ENCODE measurements at regions not wholly inside any gene's neighbourhood (a gene's known extent, or its start where the extent isn't known, plus 50 kb on each side); places are given as distances from the start of the nearest gene placed in this dataset.

DNA sequence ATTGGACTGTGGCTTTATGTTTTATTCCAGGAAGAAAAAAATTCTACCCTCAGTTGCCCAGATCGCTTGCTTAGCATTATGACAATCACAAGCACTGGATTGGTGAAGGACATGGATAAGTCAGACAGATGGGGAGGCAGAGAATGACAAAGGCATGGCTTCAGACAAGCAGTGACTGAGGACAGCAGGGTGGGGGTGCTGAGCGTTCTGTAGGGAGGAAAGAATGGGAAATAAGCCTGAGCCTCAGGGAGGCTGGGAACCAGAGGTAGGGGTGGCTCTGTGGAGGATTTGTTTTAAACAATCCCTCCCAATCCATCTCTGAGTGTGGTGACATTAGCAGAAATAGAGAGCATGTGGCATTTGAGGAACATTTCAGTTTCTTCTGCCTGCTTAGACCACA is 896.9 kb downstream of the CCSER2 start:
- DNase-seq (ENCODE audit: low spot score) = no peak

DNA sequence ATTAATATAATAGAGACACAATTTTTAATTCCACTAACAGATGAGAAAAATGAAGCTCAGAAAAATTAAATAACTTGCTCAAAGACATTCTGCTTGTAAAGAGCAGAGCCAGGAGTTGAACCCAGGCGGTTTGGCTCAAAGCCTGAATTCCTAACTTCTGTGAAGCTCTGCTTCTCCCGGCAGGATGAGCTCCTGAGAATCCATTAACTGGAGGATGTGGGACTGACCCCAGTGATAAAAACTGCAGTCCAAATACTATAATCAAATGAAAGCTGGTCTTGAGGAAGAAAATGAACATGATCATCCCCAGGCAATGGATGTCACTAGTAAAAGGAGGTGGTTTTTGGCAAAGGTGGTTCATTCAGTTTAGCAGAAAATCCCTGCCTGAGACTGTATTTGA is 898.2 kb downstream of the CCSER2 start:
- DNase-seq (ENCODE audit: low spot score) = no peak

DNA sequence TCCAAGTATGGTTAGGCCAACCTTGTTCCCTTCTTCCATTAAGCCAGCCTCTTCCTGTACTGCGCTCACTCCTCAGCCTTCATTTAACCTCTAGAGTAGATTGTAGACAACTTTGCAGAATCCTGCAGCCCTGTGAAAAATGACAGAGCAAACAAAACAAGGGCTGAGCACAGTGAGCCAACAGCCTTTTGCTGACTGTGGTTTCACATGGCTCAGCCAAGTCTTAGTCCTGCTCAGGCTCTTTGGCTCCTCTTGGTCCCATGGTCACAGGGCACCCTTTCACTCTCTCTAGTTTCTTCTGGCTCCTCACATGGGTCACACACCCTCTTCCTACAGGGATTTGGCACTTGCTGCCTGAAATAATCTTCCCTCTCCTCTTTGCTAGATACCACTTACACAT is 900.3 kb downstream of the CCSER2 start:
- no peak for DNase-seq (ENCODE audit: low spot score)

DNA sequence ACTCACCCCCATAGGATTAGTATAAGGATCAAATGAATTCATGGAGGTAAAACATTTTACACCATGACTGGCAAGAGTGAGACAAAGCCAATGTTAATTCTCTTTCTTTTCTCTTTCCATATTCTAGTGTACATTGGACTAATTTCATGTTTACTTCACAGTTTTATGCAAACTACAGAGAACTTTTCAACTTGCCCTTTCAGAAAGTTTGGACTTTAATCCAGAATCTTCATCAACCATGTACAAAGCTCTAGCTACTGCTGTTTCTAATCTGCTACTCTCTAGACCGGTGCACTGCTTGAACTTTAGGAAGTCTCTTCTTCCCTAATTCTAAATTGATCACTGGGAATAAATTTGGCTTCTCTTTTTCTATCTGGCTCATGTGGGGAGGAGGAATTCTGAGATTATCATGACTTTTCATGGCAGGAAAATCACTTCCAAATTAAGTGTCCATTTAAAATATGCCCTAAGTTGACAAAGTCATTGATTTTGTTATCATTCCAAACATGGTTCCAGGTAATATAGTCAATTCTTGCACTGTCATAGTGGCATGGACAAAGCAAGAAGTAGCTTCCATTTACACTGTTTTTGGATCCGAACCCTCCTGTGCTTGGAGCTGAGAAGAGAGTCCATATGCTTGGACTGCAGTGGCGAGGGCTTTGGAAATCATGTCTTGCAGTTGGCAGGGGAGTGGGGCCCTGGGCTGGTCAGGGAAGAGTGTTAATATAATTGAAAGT is 903.3 kb downstream of the CCSER2 start:
- DNase-seq (ENCODE audit: low spot score) = no peak

DNA sequence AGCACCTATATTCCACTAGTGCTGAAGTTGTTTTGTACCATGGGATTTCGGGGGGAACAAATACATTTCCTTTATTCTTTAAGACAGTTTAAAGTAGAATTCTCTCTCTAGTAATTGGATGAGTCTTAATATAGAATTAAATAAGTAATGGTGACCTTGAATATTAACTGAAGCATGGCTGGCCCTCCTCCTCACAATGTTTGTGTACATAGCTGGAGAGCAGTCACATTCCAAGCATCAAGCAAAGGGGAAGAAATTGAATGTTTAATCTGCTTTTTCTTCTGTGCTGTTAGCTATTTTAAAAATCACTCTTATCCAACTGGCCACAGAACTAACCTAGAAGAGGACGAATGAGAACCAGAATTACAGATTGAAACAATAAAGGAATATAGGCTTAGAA is 906.9 kb downstream of the CCSER2 start:
- no peak for DNase-seq (ENCODE audit: low spot score)

DNA sequence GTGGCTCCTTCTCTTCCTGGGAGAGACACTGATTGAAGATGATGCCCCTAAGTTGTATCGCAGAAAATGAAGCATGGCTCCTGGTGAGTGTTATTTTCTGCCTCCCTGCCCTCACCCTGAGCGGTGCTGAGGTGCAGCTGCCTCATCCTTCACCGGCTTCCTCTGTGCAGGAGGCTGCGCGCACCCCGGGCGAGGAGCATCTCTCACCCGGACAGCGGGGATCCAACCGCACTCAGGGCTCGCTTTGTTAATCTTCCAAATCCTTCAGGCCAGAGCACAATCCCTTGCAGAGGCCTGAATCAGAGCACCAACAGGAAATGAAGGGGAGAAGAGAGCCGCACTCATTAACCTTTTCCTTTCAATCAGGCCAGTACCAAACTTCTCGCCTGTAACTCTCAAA is 910.3 kb downstream of the CCSER2 start:
- DNase-seq (ENCODE audit: low spot score) = no peak

DNA sequence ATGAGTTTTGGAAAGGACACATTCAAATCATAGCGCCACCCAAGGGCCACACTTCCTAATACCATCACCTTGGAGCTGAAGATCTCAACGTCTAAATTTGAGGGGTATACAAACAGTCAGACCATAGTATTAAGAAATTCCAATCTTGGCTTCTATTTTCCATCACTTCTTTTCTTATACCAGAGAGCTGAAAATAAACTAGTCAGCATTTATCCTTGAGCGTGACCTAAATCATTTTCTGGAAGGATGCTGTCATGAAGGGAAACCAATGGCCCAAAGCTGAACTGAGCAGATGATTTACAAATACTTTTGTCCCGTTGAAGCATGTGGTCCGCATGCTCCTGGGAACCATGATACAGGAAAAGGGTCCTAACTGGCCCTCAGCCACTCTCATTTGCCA is 921.9 kb downstream of the CCSER2 start:
- DNase-seq (ENCODE audit: low spot score) = no peak

DNA sequence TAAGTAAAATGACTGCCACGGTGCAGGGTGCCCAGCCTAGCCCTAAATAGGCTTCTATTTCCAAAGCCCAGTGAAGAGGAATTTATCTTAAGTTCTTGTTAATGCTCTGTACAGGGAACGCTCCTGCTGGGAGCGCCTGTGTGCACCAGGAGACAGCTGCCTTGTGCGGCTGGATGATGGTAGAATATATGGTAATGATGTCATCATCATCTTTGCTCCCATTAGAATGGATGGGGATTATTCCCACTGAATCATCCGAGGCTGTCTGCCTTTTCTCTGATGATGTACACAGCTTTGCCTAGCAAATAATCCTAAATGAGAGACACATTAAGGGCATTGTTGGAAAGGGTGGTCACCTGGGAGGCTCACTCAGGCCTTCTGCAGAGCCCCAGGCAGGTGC is 928.1 kb downstream of the CCSER2 start:
- no peak for DNase-seq (ENCODE audit: low spot score)

DNA sequence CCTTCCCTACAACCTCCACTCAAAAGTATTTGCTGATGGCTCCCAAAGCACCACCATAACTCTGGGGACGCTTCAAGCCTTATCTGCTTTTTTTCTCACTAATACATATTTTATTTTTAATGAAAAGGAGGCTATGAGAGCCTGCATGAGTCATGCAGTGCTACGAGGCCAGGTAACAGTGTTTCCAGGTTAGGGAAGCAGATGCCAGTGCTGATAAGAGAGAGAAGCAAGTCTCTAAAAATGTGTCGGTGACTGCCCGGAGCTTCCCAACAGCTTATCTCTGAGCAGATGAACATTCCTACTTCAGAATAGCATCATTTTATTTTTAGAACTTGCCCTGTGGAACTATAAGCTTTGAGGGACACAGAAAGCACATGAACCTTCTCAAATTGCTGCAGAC is 931.5 kb downstream of the CCSER2 start:
- DNase-seq (ENCODE audit: low spot score) = no peak

DNA sequence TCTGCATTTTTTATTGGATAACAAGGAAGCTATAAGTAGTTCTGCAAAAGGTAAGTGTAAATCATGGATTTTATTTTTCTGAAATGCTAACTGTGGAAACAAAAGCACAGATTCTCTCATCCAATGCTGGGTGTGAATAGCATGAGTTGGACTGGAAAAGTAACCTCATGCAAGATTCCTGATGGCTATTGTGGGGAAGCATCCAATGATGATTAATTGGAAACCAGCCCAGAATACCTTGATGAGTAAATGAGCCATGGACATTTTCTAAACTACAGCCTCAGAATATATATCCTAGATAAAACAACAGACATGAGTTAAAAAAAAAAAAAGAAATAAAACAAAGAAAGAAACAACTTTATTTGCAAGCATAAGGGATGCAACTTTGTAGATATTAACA is 934.6 kb downstream of the CCSER2 start:
- no peak for DNase-seq (ENCODE audit: low spot score)

DNA sequence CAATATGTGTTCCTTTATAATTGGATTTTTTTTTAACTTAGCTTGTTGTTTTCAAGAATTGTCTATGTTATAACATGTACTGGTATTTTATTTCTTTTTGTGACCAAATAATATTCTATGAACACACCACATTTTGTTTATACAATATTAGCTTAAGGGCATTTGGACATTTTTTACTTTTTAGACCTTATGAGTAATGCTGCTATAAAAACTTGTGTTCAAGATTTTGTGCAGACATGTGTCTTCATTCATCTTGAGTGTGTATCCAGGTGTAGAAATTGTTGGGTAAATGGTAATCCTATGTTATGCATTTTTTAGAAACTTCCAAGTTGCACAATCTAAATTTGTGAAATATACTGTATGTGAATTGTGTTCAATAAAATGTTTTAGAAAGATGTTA is 936.7 kb downstream of the CCSER2 start:
- no peak for DNase-seq (ENCODE audit: low spot score)

DNA sequence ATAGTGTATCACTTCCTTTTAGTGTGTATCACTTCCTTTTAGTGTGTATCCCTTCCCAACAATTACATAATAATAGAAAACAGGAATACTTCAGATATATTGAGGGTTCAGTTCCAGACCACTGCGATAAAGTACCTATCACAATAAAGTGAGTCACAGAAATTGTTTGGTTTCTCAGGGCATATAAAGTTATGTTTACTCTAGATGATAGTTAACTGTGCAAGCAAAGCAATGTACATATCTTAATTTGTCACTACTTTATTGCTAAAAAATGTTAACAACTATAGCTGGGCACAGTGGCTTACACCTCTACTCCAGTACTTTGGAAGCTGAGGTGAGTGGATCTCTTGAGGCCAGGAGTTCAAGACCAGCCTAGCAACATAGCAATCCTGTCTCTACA is 938.4 kb downstream of the CCSER2 start:
- DNase-seq (ENCODE audit: low spot score) = no peak

DNA sequence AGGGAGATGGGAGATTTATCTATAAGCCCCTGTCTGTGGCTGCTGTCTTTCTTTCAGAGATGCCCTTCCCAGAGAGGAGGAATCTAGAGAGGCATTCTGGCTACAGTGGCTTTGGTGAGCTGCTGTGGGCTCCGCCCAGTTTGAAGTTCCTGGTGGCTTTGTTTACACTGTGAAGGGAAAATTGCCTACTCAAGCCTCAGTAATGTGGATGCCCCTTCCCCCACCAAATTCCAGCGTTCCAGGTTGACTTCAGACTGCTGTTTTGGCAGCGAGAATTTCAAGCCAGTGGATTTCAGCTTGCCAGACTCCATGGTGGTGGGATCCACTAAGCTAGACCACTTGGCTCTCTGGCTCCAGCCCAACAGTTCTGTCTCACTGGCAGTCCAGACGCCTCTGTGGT is 951.6 kb downstream of the CCSER2 start:
- DNase-seq (ENCODE audit: low spot score) = no peak

DNA sequence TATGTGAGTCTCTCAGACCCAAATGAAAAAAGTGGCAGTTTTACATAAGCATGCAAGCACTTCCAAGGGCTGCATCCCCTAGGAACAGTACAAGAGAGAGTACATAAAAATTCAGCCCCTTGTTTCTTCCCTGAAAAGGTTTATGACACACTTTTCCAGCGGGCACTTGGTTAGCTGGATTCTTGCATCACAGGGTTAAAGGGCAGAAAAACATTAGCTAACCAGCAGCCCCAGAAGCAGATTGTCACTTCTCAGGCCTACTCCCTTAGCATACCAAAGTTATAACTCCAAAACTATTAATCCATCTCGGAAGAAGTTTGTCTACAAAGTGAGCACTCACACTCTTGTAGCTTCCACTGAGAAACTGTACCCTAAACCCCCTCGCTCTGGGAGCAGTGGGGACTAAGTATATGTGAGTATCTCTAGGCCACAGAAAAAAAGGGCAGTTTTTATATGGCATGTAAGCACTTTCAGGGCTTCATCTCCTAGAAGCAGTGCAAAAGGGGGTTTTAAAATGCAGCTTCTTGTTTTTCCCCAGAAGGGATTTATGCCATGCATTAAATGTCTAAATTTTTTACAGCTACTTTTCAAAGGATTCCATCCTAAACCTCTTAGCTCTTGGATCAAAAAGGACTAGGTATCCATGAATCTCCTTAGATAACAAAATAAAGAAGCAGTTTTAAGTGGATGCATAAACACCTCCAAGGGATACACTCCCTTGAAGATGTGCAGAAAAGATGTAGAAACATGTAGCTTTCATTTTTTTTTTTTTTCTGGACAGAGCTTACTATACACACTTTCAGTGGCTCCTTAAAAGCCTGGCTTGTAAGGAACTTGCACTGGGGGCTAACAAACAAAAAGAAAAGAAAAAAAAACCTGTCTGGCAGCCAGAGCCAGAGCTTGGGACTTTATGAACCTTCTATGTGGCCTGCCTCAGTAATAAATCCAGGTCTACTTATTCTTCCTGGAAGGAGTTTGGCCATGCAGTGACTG is 956.7 kb downstream of the CCSER2 start:
- no peak for DNase-seq (ENCODE audit: low spot score)

DNA sequence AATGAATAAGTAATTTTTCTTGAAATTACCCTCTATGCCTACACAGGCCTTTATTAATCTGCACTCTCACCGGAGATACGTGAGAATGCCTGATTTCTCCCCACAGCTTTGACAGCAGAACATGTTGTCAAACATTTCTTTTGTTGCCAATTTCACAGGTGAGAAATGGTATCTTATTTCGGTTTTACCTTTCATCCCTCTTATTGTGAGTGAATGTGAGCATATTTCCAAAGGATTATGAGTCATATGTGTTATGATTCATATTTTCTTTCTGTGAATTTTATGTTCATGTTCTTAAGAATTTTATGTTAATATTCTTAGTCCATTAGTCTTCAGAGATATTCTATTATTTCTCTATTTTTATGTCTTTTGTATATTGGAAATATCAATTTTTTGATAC is 965.1 kb downstream of the CCSER2 start:
- DNase-seq (ENCODE audit: low spot score) = no peak

DNA sequence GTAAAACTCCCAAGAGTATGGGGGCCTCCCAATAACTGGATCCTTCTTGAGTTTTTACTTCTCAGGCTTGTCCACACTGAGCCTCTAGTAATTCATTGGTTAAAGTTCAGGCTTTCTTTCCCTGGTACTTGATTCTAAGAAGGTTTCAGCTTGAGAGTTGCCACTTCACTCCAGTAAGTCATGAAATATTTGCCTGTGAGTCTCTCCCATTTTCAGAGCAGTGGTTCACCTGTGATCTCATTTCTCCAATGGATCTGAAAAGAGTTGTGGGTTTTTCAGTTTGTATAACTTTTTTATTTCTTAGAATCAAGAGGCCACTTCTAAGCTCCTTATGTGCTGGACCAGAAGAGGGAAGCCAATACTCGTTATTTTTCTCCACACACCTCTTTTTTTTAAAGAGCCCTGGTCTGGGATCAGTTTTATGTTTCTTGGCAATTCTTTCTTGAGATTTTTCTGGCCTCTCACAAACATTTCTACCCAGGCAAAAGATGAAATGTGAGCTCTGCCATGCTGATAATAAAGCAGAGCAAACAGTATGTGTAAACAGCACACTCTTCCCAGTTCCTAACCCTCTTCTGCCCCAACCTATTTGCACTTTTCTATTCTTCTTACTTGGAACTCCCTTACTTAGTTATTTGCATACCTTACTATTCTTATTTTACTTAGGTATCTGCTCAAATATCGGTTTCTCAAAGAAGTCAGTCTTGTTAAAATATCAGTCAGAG is 983.4 kb downstream of the CCSER2 start:
- DNase-seq (ENCODE audit: low spot score) = no peak

DNA sequence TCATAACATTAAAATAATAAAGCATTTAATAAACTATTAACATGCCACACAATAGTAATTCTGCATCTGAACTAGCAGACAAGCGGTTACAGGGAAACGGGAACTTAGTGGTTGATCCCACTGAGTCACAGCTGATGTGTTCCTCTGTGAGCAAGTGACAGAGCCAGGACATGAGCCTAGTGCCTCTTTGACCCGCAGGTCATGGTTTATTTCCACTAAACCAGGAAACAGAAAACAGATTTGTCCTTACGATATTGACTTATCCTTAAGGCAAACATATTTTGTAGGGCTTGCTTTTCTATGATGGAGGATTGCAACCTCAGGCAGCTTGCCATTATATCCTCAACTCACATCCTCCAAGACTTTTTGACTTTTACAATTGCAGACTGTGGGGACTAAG is 987.3 kb downstream of the CCSER2 start:
- DNase-seq (ENCODE audit: low spot score) = no peak

DNA sequence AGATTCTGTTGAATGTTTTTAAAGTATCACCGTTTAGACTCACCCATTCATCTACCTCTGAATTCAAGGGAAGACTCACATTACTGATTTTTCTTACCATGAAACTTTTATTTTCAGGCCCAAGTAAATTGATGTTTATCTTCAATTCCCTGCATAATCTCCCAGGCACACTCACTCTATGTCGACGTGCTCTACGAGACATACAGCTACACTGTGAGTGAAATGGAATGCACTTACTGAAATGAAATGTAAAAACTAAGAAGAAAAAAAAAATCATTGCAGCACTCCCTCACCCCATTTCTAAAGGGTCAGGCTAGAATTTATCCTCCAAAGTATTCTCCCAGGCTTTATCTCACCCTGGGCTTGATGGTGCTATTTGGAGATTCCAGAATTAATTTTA is 987.9 kb downstream of the CCSER2 start:
- DNase-seq (ENCODE audit: low spot score) = no peak

DNA sequence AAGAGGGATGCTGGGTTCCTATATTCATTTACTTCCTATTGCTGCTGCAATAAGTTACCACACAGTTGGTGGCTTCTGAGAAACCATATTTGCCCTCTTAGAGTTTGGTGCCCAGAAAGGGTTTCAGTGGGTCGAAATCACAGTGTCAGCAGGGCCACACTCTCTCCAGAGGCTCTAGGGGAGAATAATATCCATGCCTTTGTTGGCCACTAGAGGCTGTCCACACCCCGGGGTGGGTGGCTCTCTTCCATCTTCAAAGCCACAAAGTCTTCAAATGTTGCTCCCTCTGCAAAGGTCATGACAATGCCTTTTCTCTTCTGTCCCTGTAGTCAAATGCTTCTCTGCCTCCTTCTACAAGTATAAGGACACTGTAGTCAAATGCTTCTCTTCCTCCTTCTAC is 989.4 kb downstream of the CCSER2 start:
- no peak for DNase-seq (ENCODE audit: low spot score)

DNA sequence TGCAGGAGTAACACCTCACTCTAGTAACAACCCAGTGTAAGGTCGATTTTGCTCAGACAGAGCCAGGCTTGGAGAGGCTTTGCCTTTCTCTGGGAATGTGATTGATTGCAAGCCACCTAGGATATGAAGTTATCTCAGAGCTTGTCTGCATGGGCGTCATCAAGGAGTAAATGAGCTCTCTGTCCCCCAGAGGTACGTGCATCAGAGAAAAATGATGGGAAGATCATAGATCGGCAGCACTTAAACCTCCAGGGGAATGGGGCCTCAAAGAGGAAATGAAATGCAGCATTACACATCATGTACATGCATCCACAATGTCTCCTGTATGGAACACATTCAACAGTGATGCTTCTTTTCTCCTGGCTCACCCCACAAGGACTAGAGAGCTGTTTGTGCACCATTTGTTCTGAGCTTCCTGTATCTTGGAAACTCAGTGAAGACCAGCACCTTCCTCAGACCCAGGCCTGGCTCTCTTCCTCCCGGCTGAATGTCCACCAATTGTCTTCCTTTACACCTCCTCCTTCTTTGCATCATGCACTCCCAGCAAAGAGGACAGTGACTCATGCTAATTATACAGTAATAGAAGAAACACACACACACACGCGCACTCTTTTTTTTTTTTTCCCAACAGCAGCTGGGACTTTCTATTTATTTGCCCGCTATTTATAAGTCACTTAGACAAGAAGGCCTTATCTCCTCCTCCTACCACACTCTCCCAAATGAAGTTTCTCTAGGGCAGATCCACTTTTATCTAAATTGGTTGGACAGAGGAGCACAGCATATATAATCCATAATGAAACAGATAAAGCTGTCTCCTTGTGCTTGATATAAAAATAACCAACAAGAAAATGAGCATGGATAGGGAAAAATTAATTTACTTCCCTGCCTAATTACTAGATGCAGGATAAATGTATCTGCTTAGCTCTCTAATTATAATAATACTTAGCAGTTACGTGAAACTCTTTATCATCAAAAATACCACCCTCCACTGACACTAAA is 990.7 kb downstream of the CCSER2 start:
- DNase-seq (ENCODE audit: low spot score) = no peak

DNA sequence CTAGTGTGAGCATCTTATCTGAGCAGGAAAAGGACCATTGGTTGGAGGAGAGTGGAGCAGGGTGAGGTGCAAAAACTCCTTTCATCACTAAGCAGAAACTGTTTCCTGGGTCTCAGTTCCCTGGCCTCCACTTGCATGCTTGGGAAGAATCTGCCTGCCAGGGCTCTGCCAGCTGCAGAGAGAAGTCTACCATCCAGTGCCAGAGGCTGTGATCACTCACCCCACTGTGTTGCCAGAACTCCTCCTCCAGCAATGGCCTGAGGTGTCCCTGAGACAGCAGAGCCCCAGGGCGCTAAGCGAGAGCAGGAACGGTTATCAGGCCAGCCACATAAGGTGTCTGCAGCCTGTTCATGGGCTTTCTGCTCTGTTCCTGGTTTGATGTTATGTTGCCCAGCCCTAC is 991.4 kb downstream of the CCSER2 start:
- no peak for DNase-seq (ENCODE audit: low spot score)

DNA sequence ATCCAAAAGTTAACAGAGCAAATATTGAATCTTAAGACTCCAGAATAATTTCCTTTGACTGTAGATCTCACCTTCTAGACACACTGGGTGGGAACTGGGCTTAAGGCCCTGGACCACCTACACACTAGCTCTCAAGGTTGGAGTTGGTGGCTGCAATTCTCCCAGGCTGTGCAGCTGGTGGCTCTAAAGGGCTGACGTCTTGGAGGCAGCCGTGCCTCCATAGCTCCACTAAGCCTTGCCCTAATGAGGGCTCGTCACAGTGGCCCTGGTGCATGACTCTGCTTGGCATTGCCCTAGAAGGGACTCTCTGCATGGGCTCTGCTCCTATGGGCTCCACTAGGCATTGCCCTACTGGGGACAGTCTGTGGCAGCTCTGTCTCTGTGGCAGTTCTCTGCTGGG is 1005.2 kb downstream of the CCSER2 start:
- DNase-seq (ENCODE audit: low spot score) = no peak
